MM.1S (cell line): ENCODE measurements at regions not wholly inside any gene's neighbourhood (a gene's known extent, or its start where the extent isn't known, plus 50 kb on each side); places are given as distances from the start of the nearest gene placed in this dataset.

ENCODE experiments used
- DNase-seq: peaks from one replicate; pipeline ENCODE4 v3.0.0-alpha.2; 2015
- H2AFZ ChIP-seq: fragments of 300-600 bp; sonication (generic); 2 replicates; pipeline ENCODE4 v1.6.0; 2016; ENCODE audit warnings: antibody characterized with exemption, low read length
- H3F3A ChIP-seq: fragments of 300-600 bp; sonication (generic); 2 replicates; pipeline ENCODE4 v1.6.1; 2016; ENCODE audit warnings: mild to moderate bottlenecking, antibody characterized with exemption, low read length, moderate library complexity, mixed read lengths; ENCODE audit not compliant: insufficient read depth
- H3K27ac ChIP-seq: fragments of 300-600 bp; sonication (generic); 2 replicates; pipeline ENCODE4 v1.5.1; 2016; ENCODE audit warnings: mild to moderate bottlenecking, low read length
- H3K27me3 ChIP-seq: fragments of 300-600 bp; sonication (generic); replicated peaks from 2 replicates; pipeline ENCODE4 v1.6.0; 2016; ENCODE audit warnings: low read length; ENCODE audit not compliant: insufficient read depth
- H3K36me3 ChIP-seq: fragments of 300-600 bp; sonication (generic); replicated peaks from 2 replicates; pipeline ENCODE4 v1.6.1; 2016; ENCODE audit warnings: mild to moderate bottlenecking, low read length, mixed read lengths; ENCODE audit not compliant: insufficient read depth
- H3K4me1 ChIP-seq: fragments of 300-600 bp; sonication (generic); 2 replicates; pipeline ENCODE4 v1.6.1; 2016; ENCODE audit warnings: low read length, mixed read lengths
- H3K4me2 ChIP-seq: fragments of 300-600 bp; sonication (generic); 2 replicates; pipeline ENCODE4 v1.6.0; 2016; ENCODE audit warnings: low read depth, low read length
- H3K4me3 ChIP-seq: fragments of 300-600 bp; sonication (generic); 2 replicates; pipeline ENCODE4 v1.5.1; 2016; ENCODE audit warnings: low read length, mixed read lengths
- H3K79me2 ChIP-seq: fragments of 300-600 bp; sonication (generic); 2 replicates; pipeline ENCODE4 v1.6.1; 2016; ENCODE audit warnings: mixed run types, low read length, mixed read lengths
- H3K9ac ChIP-seq: fragments of 300-600 bp; sonication (generic); 2 replicates; pipeline ENCODE4 v1.6.1; 2016; ENCODE audit warnings: low read length, mixed read lengths
- H3K9me2 ChIP-seq: fragments of 300-600 bp; sonication (generic); replicated peaks from 2 replicates; pipeline ENCODE4 v1.6.1; 2016; ENCODE audit warnings: mild to moderate bottlenecking, low read length, mixed read lengths; ENCODE audit not compliant: insufficient read depth
- H3K9me3 ChIP-seq: fragments of 300-600 bp; sonication (generic); replicated peaks from 2 replicates; pipeline ENCODE4 v1.6.1; 2016; ENCODE audit warnings: mild to moderate bottlenecking, low read length, mixed read lengths; ENCODE audit not compliant: insufficient read depth
- H4K20me1 ChIP-seq: fragments of 300-600 bp; sonication (generic); 2 replicates; pipeline ENCODE4 v1.6.1; 2016; ENCODE audit warnings: mild to moderate bottlenecking, low read length, moderate library complexity, mixed read lengths; ENCODE audit not compliant: insufficient read depth
- CTCF ChIP-seq: fragments of 300-600 bp; sonication (generic); IDR thresholded peaks from 2 replicates; pipeline ENCODE4 v1.5.1; 2016; ENCODE audit warnings: antibody characterized with exemption, low read length, mixed read lengths
- EZH2 ChIP-seq: fragments of 300-600 bp; sonication (generic); optimal IDR thresholded peaks from 2 replicates; pipeline ENCODE3; 2017; ENCODE audit warnings: low read depth, mild to moderate bottlenecking, antibody characterized with exemption, low read length, mixed read lengths
- EZH2phosphoT487 ChIP-seq: fragments of 300-600 bp; sonication (generic); IDR thresholded peaks from 2 replicates; pipeline ENCODE4 v1.6.1; 2018; ENCODE audit warnings: antibody characterized with exemption, low read length

GRCh38 chr1:83573776-83574175 lies 425.2 kb downstream of the TTLL7 start:
- no peaks in the 10 kb centered on the region for H3K9me2 ChIP-seq
- H3K27me3 ChIP-seq: no peaks in the 10 kb centered on the region
- H3K4me2 ChIP-seq: no peak overlapping the region
- H3K27ac ChIP-seq: no peak overlapping the region
- H3K4me3 ChIP-seq: no peak overlapping the region
- no peaks in the 10 kb centered on the region for H3K4me1 ChIP-seq
- no peaks in the 10 kb centered on the region for H3F3A ChIP-seq
- H3K79me2 ChIP-seq: no peaks in the 10 kb centered on the region
- TF ChIP-seq EZH2 (no peak), EZH2phosphoT487 (no peak), CTCF (no peak)
- no peak overlapping the region for H2AFZ ChIP-seq
- H3K9me3 ChIP-seq: no peaks in the 10 kb centered on the region
- no peaks in the 10 kb centered on the region for H4K20me1 ChIP-seq
- no peak for DNase-seq
- no peak overlapping the region for H3K9ac ChIP-seq
- no peaks in the 10 kb centered on the region for H3K36me3 ChIP-seq

- DNase-seq: no peak
- H3F3A ChIP-seq: no peaks in the 10 kb centered on the region
- H3K9me2 ChIP-seq: no peaks in the 10 kb centered on the region
- no peak overlapping the region for H3K27ac ChIP-seq
- no peaks in the 10 kb centered on the region for H3K4me1 ChIP-seq
- H3K27me3 ChIP-seq: no peaks in the 10 kb centered on the region
- no peak overlapping the region for H3K9ac ChIP-seq
- TF ChIP-seq EZH2: no peak
- no peak for TF ChIP-seq CTCF
- TF ChIP-seq EZH2phosphoT487: no peak
- H3K4me3 ChIP-seq: no peak overlapping the region
- no peaks in the 10 kb centered on the region for H3K79me2 ChIP-seq
- H4K20me1 ChIP-seq: no peaks in the 10 kb centered on the region
- H2AFZ ChIP-seq: no peak overlapping the region
- no peak overlapping the region for H3K4me2 ChIP-seq
- H3K36me3 ChIP-seq: no peaks in the 10 kb centered on the region
- no peaks in the 10 kb centered on the region for H3K9me3 ChIP-seq
Observed at GRCh38 chr1:83571536-83571935, 427.4 kb downstream of the TTLL7 start.

GRCh38 chr1:83561346-83561745 lies 437.6 kb downstream of the TTLL7 start:
- Histone ChIP-seq H3K4me1 (no peaks in the 10 kb centered on the region), H3K4me2 (no peak overlapping the region), H3K4me3 (no peak overlapping the region), H2AFZ (no peak overlapping the region), H4K20me1 (no peaks in the 10 kb centered on the region), H3K9ac (no peak overlapping the region), H3K9me2 (no peaks in the 10 kb centered on the region), H3K79me2 (no peaks in the 10 kb centered on the region), H3K36me3 (no peaks in the 10 kb centered on the region), H3K9me3 (no peaks in the 10 kb centered on the region), H3K27me3 (no peaks in the 10 kb centered on the region), H3K27ac (no peak overlapping the region), H3F3A (no peaks in the 10 kb centered on the region)
- no peak for DNase-seq
- TF ChIP-seq CTCF: no peak
- TF ChIP-seq EZH2phosphoT487: no peak
- no peak for TF ChIP-seq EZH2
